ENCODE measurements at regions not wholly inside any gene's neighbourhood (a gene's known extent, or its start where the extent isn't known, plus 50 kb on each side); places are given as distances from the start of the nearest gene placed in this dataset.

- Histone ChIP-seq H3K4me3 (ENCODE audit: insufficient read depth, low read depth, low read length) (no peak overlapping the region), H4K20me1 (ENCODE audit: insufficient read depth, low read length) (no peaks in the 10 kb centered on the region), H4K8ac (ENCODE audit: low read depth in 2 of 2, low read length in 2 of 2) (no peak overlapping the region), H3K79me1 (ENCODE audit: low read depth in 1 of 2, low read length in 2 of 2) (no peaks in the 10 kb centered on the region), H3K18ac (ENCODE audit: low read depth, low read length) (no peak overlapping the region), H2AFZ (replicated peaks; ENCODE audit: low read length, poor library complexity) (no peak overlapping the region), H3K56ac (ENCODE audit: extremely low read depth, insufficient read depth, low read length) (no peak overlapping the region), H2BK20ac (ENCODE audit: low read depth, low read length) (no peak overlapping the region), H3K4ac (ENCODE audit: low read depth, low read length) (no peak overlapping the region), H3K27ac (ENCODE audit: insufficient read depth, low read length) (no peak overlapping the region), H3K14ac (replicated peaks; ENCODE audit: low read depth, low read length) (no peak overlapping the region), H3K4me2 (ENCODE audit: low read depth, low read length) (no peak overlapping the region), H2AK5ac (ENCODE audit: low read depth, low read length) (no peak overlapping the region), H4K91ac (ENCODE audit: insufficient read depth, low read depth, low read length) (no peak overlapping the region), H3K27me3 (ENCODE audit: control insufficient read depth, insufficient read depth, low read length) (no peaks in the 10 kb centered on the region), H2BK15ac (ENCODE audit: low read depth, low read length) (no peak overlapping the region), H2BK120ac (ENCODE audit: low read depth, low read length) (no peak overlapping the region), H3K9ac (ENCODE audit: low read depth, low read length) (no peak overlapping the region), H3K36me3 (ENCODE audit: control insufficient read depth, insufficient read depth, low read length) (no peaks in the 10 kb centered on the region), H2BK5ac (ENCODE audit: low read depth, low read length, poor library complexity, severe bottlenecking) (no peak overlapping the region), H3K9me3 (ENCODE audit: control insufficient read depth, insufficient read depth, low read length) (no peaks in the 10 kb centered on the region), H3K9me1 (ENCODE audit: insufficient read depth, low read length) (no peaks in the 10 kb centered on the region), H4K5ac (ENCODE audit: low read depth, low read length) (no peak overlapping the region), H3K4me1 (ENCODE audit: control insufficient read depth, insufficient read depth, low read length) (no peaks in the 10 kb centered on the region), H3K23ac (ENCODE audit: low read depth, low read length) (no peak overlapping the region), H2AK9ac (replicated peaks; ENCODE audit: low read depth, low read length, poor library complexity) (no peak overlapping the region)
- no peak for DNase-seq
- dilution Hi-C loops (cut with HindIII; ENCODE audit: low sequenced_read_pairs, unreplicated experiment) (no loop called here), in situ Hi-C loops (cut with MboI; ENCODE audit: low sequenced_read_pairs) (no loop called here), intact Hi-C loops (cut with micrococcal nuclease) (no loop called here)
- POLR2A ChIA-PET (ENCODE audit: unreplicated experiment) = no interaction called here
- no peak for ATAC-seq (ENCODE audit: low read depth)
- CTCF ChIA-PET = no interaction called here
- 100% methylated on average over 1 of the region's 6 CpGs; no CpG with 5 or more reads in 1 of the 2 experiments for WGBS, 2 experiments (ENCODE audit: extremely low coverage in 2 of 2, insufficient read length in 1 of 2)
- TF ChIP-seq ELK1 (IDR thresholded peaks at IDR 0.05; ENCODE audit: borderline replicate concordance, low read depth, low read length) (no peak), RFX5 (IDR thresholded peaks at IDR 0.05; ENCODE audit: low read depth, low read length) (no peak), BHLHE40 (IDR thresholded peaks at IDR 0.05; ENCODE audit: low read depth, low read length) (no peak), CHD1 (IDR thresholded peaks at IDR 0.05; ENCODE audit: low read depth, low read length) (no peak), FOS (IDR thresholded peaks at IDR 0.05; ENCODE audit: low read depth, low read length) (no peak), CEBPB (IDR thresholded peaks at IDR 0.05; ENCODE audit: low read depth, low read length) (no peak), USF2 (IDR thresholded peaks at IDR 0.05; ENCODE audit: low read depth, low read length) (no peak)
- no TSS peak for BruUV-seq (replicated peaks)
These were observed 630.0 kb upstream of the RGS18 start for GRCh38 chr1:191528275-191528674.

Data from IMR-90 (cell line).